ENCODE measurements at regions not wholly inside any gene's neighbourhood (a gene's known extent, or its start where the extent isn't known, plus 50 kb on each side); places are given as distances from the start of the nearest gene placed in this dataset.
"Not testable (repeated sequence)": the region's sequence is repeated elsewhere in the genome, so short reads cannot be mapped to it uniquely, and the experiment has no call there.

- no peaks in the 10 kb centered on the region for H3K36me3 Mint-ChIP-seq
- no peak overlapping the region for H3K27ac Mint-ChIP-seq
- no peak overlapping the region for H3K4me3 Mint-ChIP-seq
- no peak for DNase-seq
- peaks cover 8% of the 10 kb centered on the region for H3K9me3 Mint-ChIP-seq
- no peaks in the 10 kb centered on the region for H3K4me1 Mint-ChIP-seq
- peaks cover 12% of the 10 kb centered on the region for H3K27me3 Mint-ChIP-seq
These were observed 115.3 kb upstream of the ECI2 start for GRCh38 chr6:4250645-4251044.

- Mint-ChIP-seq H3K9me3 (peaks cover 20% of the 10 kb centered on the region), H3K27me3 (peaks cover 15% of the 10 kb centered on the region)
- not testable (repeated sequence) for H3K27ac Mint-ChIP-seq, DNase-seq, H3K36me3 Mint-ChIP-seq, H3K4me1 Mint-ChIP-seq, H3K4me3 Mint-ChIP-seq
These were observed 108.5 kb upstream of the ECI2 start for GRCh38 chr6:4243832-4244231.

- H3K4me1 Mint-ChIP-seq: no peaks in the 10 kb centered on the region
- no peak for DNase-seq
- peaks cover 15% of the 10 kb centered on the region for H3K27me3 Mint-ChIP-seq
- no peak overlapping the region for H3K4me3 Mint-ChIP-seq
- no peaks in the 10 kb centered on the region for H3K36me3 Mint-ChIP-seq
- no peak overlapping the region for H3K27ac Mint-ChIP-seq
- H3K9me3 Mint-ChIP-seq: peaks cover 15% of the 10 kb centered on the region
These were observed 107.9 kb upstream of the ECI2 start for GRCh38 chr6:4243237-4243636.

- H3K4me3 Mint-ChIP-seq: no peak overlapping the region
- H3K4me1 Mint-ChIP-seq: no peaks in the 10 kb centered on the region
- H3K36me3 Mint-ChIP-seq: no peaks in the 10 kb centered on the region
- peaks cover 20% of the 10 kb centered on the region for H3K27me3 Mint-ChIP-seq
- peaks cover 13% of the 10 kb centered on the region for H3K9me3 Mint-ChIP-seq
- no peak overlapping the region for H3K27ac Mint-ChIP-seq
- DNase-seq: no peak
These were observed 107.2 kb upstream of the ECI2 start for GRCh38 chr6:4242601-4243000.

GRCh38 chr6:4240148-4240547, 104.8 kb upstream of the ECI2 start:
- H3K27ac Mint-ChIP-seq: no peak overlapping the region

GRCh38 chr6:4225161-4225872, 89.9 kb upstream of the ECI2 start:
- peaks cover 34% of the 10 kb centered on the region for H3K27me3 Mint-ChIP-seq
- H3K4me1 Mint-ChIP-seq: no peaks in the 10 kb centered on the region
- no peak overlapping the region for H3K4me3 Mint-ChIP-seq
- no peak for DNase-seq
- H3K36me3 Mint-ChIP-seq: peaks cover 5% of the 10 kb centered on the region
- peaks cover 5% of the 10 kb centered on the region for H3K9me3 Mint-ChIP-seq
- no peak overlapping the region for H3K27ac Mint-ChIP-seq

More at GRCh38 chr6:4240148-4240547, 104.8 kb upstream of the ECI2 start:
- H3K27me3 Mint-ChIP-seq: peaks cover 20% of the 10 kb centered on the region
- H3K4me1 Mint-ChIP-seq: no peaks in the 10 kb centered on the region
- no peak overlapping the region for H3K4me3 Mint-ChIP-seq
- no peak for DNase-seq
- peaks cover 10% of the 10 kb centered on the region for H3K9me3 Mint-ChIP-seq
- no peaks in the 10 kb centered on the region for H3K36me3 Mint-ChIP-seq

- Mint-ChIP-seq H3K4me3 (no peak overlapping the region), H3K4me1 (no peaks in the 10 kb centered on the region), H3K27ac (no peak overlapping the region), H3K27me3 (peaks cover 34% of the 10 kb centered on the region), H3K9me3 (peaks cover 5% of the 10 kb centered on the region), H3K36me3 (peaks cover 5% of the 10 kb centered on the region)
- no peak for DNase-seq
These were observed 88.9 kb upstream of the ECI2 start for GRCh38 chr6:4224067-4224978.

- DNase-seq: no peak
- Mint-ChIP-seq H3K27ac (no peak overlapping the region), H3K9me3 (peaks cover 5% of the 10 kb centered on the region), H3K36me3 (peaks cover 5% of the 10 kb centered on the region), H3K4me3 (no peak overlapping the region), H3K27me3 (peaks cover 27% of the 10 kb centered on the region), H3K4me1 (no peaks in the 10 kb centered on the region)
These were observed 85.2 kb upstream of the ECI2 start for GRCh38 chr6:4220558-4220957.

GRCh38 chr6:4218619-4219317, 83.4 kb upstream of the ECI2 start:
- H3K4me1 Mint-ChIP-seq, H3K36me3 Mint-ChIP-seq, H3K27ac Mint-ChIP-seq, DNase-seq, H3K4me3 Mint-ChIP-seq: not testable (repeated sequence)
- Mint-ChIP-seq H3K9me3 (peaks cover 14% of the 10 kb centered on the region), H3K27me3 (peaks cover 27% of the 10 kb centered on the region)

GRCh38 chr6:4212588-4212987, 77.2 kb upstream of the ECI2 start:
- no peak overlapping the region for H3K4me3 Mint-ChIP-seq
- H3K27me3 Mint-ChIP-seq: peaks cover 12% of the 10 kb centered on the region
- H3K27ac Mint-ChIP-seq: no peak overlapping the region
- no peaks in the 10 kb centered on the region for H3K4me1 Mint-ChIP-seq
- H3K36me3 Mint-ChIP-seq: no peaks in the 10 kb centered on the region
- peaks cover 17% of the 10 kb centered on the region for H3K9me3 Mint-ChIP-seq
- DNase-seq: no peak

- H3K27me3 Mint-ChIP-seq: peaks cover 9% of the 10 kb centered on the region
- H3K4me3 Mint-ChIP-seq: no peak overlapping the region
- peaks cover 17% of the 10 kb centered on the region for H3K9me3 Mint-ChIP-seq
- H3K27ac Mint-ChIP-seq: no peak overlapping the region
- no peaks in the 10 kb centered on the region for H3K36me3 Mint-ChIP-seq
- no peaks in the 10 kb centered on the region for H3K4me1 Mint-ChIP-seq
- peak; percentile 41 for DNase-seq
These were observed 75.4 kb upstream of the ECI2 start for GRCh38 chr6:4210629-4211419.

GRCh38 chr6:4209196-4209595, 73.8 kb upstream of the ECI2 start:
- no peaks in the 10 kb centered on the region for H3K4me1 Mint-ChIP-seq
- no peak overlapping the region for H3K27ac Mint-ChIP-seq
- H3K4me3 Mint-ChIP-seq: no peak overlapping the region

GRCh38 chr6:4208158-4208557, 72.8 kb upstream of the ECI2 start:
- Mint-ChIP-seq H3K4me3 (no peak overlapping the region), H3K4me1 (no peaks in the 10 kb centered on the region), H3K27me3 (peaks cover 17% of the 10 kb centered on the region), H3K36me3 (peaks cover 3% of the 10 kb centered on the region), H3K27ac (no peak overlapping the region), H3K9me3 (peaks cover 11% of the 10 kb centered on the region)
- no peak for DNase-seq

More at GRCh38 chr6:4209196-4209595, 73.8 kb upstream of the ECI2 start:
- Mint-ChIP-seq H3K27me3 (peaks cover 15% of the 10 kb centered on the region), H3K9me3 (peaks cover 17% of the 10 kb centered on the region), H3K36me3 (peaks cover 3% of the 10 kb centered on the region)
- no peak for DNase-seq

- H3K9me3 Mint-ChIP-seq, DNase-seq, H3K36me3 Mint-ChIP-seq, H3K4me1 Mint-ChIP-seq, H3K4me3 Mint-ChIP-seq, H3K27ac Mint-ChIP-seq: not testable (repeated sequence)
- peaks cover 29% of the 10 kb centered on the region for H3K27me3 Mint-ChIP-seq
These were observed 68.5 kb upstream of the ECI2 start for GRCh38 chr6:4203642-4204417.
